Stimulated activated CD4-positive, alpha-beta T cell treated with anti-CD3 and anti-CD28 coated beads, Interleukin-12 subunit alpha, Interleukin-12 subunit beta, amount 100 ng/mL, for 24 hours (primary cell): ENCODE measurements at regions not wholly inside any gene's neighbourhood (a gene's known extent, or its start where the extent isn't known, plus 50 kb on each side); places are given as distances from the start of the nearest gene placed in this dataset.
"Not testable (repeated sequence)": the region's sequence is repeated elsewhere in the genome, so short reads cannot be mapped to it uniquely, and the experiment has no call there.

Source experiments
- DNase-seq, 2 experiments: peaks; one replicate each; pipeline ENCODE4 v3.0.0-alpha.2; 2020; ENCODE audit warnings: low read depth in 2 of 2

GRCh38 chr3:125916376-125916978 lies 52.5 kb upstream of the ROPN1B start:
- peak; percentile 88 to 91 for DNase-seq

GRCh38 chr3:125917020-125917549 lies 51.9 kb upstream of the ROPN1B start:
- DNase-seq: peak in 1 of 2 experiments; percentile 22

- not testable (repeated sequence) for DNase-seq
Measured at GRCh38 chr3:125918024-125918423, 51.0 kb upstream of the ROPN1B start.

- not testable (repeated sequence) for DNase-seq
Measured at GRCh38 chr3:125918451-125918850, 50.5 kb upstream of the ROPN1B start.

- DNase-seq: not testable (repeated sequence)
Measured at GRCh38 chr3:125918866-125919265, 50.1 kb upstream of the ROPN1B start.
